RCC 7860 (cell line): ENCODE measurements at regions not wholly inside any gene's neighbourhood (a gene's known extent, or its start where the extent isn't known, plus 50 kb on each side); places are given as distances from the start of the nearest gene placed in this dataset.

ENCODE experiments used
- DNase-seq: peaks from one replicate; pipeline ENCODE4 v3.0.0-alpha.2; 2015; ENCODE audit warnings: low spot score
- FAIRE-seq: peaks from 2 replicates; lab custom pipeline; 2012; peaks lifted over from hg19 to GRCh38; lab: Jason Lieb, UNC

- no peak for DNase-seq
- no peak for FAIRE-seq
Observed at GRCh38 chr3:31047673-31048072, 153.2 kb upstream of the GADL1 start.

DNA sequence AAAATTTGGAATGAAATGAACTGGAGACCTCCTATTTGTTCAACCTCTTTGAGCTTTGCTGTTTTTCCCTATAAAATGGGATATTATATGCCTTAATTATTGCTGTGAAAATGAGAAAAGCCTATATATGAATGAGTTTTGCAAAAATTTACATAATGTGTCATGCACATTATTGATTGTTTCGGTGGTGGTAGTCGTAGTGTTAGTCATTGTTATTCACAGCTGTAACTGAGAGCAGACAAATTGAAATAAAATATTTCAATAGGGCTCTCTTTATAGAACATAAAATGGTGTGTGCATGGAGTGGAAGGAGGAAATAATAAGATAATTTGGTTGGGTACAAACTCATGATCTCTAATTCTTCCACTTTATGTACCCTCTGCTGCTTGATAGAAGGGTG is 153.7 kb upstream of the GADL1 start:
- FAIRE-seq = no peak
- DNase-seq = no peak

DNA sequence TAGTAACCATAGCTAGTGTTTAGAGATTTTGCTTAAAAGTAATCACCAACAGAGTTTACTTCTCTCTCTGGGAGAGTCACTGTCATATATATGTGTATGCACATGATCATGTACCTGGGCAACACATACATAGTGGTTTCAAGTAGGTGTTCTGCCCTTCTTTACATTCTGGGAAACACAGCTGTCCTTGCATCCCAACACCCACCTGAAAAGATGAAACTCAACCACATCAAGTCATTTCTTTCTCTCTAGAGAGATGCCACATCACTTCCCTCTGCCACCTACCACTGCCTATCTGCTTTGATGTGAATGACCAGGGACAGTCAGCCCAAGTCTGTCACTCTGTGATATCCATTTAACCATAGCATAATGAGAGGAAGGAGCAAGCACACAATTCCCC is 155.8 kb upstream of the GADL1 start:
- DNase-seq (no peak), FAIRE-seq (no peak)

GRCh38 chr3:31051226-31051625 is 156.8 kb upstream of the GADL1 start:
- DNase-seq = no peak
- FAIRE-seq = no peak

GRCh38 chr3:31053299-31053698 is 158.8 kb upstream of the GADL1 start:
- DNase-seq (no peak), FAIRE-seq (no peak)

DNA sequence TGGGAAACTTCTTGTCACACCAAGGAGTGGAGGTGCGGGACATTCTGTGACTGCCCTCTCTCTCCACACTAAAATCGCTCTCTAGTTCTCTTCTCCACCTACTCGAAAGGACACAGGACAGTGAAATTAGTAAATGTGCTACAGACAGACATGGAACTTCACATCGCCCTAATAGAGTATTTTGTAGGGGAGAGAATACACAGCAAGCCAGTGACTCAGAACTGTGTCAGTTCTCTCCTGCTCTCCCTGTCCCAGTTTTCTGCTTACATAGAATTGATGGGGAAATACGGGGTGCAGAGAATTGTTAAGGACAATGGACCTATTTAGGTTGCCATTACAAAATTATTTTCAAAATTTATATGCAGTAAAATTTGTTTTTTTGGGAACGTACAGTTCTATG is 159.6 kb upstream of the GADL1 start:
- no peak for FAIRE-seq
- DNase-seq = no peak

DNA sequence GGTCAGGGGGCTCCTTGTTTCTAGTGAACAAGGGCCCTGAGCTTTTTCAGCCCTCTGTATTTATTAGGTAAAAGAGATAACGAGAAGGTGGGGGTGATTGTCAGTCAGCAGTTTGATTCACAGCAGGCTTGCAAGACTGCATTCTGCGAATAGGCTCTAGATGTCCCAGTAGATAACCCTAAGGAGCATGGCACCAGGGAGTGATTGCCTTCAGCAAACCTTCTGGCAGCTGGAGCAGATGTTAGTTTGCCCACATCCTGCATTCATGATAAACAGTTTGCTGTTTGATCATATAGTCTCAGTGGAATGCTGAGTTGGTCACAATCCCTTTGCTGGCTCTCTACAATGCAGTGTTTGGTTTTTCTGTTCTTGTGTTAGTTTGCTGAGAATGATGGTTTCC is 161.3 kb upstream of the GADL1 start:
- no peak for DNase-seq
- FAIRE-seq = no peak

GRCh38 chr3:31057891-31058290 is 163.4 kb upstream of the GADL1 start:
- no peak for FAIRE-seq
- DNase-seq = no peak

DNA sequence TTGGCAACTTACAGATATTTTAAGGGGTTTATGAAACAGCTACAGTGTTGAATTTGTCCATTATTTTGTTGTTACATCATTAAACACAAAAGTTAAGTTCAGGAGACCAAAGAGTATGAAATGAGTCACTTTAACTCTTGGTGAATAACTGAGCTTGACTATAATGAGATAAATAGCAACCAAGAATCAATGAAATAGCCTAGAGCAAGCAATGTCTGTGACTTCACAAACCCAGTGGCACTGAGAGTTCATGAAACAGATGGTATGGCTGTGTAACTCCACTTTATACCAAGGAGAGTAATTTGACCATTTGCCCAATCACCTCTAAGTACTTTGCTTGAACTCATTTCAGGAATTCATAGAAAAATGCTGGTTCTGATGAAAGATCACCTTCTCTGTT is 169.6 kb upstream of the GADL1 start:
- no peak for DNase-seq

DNA sequence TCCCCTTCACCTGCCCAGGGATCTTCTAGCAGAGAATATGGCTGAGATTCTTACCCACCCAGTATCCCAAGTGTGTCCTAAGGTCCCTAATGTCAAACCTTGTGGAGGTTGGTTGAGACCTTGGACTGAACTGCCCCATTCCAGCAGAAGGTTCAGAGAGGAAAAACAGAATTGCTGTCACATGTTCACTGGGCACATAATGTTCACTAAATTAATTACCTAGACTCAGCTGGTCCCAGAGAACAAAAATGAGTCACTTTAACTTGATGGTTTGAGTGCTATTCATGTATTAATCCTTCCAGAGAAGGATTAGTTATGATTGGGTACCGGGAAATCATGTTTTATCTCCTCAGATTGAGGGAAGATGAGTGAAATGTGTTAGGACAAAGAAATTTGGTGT is 171.3 kb upstream of the GADL1 start:
- DNase-seq (no peak), FAIRE-seq (no peak)

More for the DNA sequence above, 169.6 kb upstream of the GADL1 start:
- no peak for FAIRE-seq

DNA sequence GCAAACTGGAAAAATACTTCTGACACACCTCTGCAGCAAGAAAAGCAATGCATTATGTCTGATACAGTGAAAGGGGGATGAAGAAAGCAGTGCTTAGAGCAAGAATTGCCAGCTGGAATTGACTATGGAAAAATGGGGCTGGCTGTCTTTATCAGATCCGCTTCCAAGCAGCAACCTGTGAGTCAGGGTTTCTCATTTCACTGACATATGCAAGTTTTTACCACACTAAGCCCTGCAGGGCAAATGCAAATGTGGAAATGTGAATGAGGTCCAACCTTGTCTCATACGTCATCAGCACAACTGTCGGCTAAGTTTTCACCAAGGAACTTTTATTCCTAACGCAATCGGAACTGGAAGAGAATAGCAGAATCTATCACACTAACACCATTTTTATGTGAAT is 172.5 kb upstream of the GADL1 start:
- FAIRE-seq (no peak), DNase-seq (no peak)

DNA sequence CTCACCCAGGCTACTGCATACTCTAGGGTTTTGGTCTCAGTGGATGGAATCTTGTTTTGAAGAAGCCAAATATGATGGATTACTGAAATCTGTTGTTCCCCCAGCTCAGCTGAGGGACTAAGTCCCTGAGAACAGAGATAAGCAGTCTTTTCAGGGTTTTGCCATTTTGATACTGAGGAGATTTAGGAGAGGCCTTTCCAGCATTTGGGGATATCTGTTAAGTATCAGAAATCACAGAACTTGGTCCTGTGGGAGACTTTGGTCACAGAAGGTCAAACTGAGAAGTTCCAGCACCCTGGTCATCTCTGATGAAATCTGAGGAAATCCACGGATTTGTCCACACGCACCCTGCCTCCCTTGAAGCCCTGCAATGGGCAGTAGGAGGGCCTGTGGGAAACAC is 181.0 kb upstream of the GADL1 start:
- no peak for FAIRE-seq
- no peak for DNase-seq

DNA sequence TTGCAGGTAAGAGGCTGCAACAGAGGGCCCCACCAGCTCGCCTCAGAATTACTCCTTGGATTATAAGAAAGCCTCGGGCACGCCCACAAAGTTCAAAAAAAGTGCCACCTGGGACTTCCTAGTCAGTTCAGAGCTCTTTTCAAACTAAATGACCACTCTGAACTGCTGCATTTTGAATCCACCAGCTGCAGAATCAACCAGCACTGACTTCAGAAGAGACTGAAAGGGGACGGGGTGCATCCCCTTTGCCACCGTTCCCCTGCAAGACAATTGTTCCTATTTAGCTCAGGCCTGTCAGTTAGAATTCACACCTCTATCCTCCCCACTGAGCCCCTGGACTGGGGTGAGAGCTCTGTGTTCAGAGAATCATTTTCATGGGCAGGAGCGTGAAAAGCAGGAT is 181.4 kb upstream of the GADL1 start:
- no peak for FAIRE-seq
- no peak for DNase-seq

DNA sequence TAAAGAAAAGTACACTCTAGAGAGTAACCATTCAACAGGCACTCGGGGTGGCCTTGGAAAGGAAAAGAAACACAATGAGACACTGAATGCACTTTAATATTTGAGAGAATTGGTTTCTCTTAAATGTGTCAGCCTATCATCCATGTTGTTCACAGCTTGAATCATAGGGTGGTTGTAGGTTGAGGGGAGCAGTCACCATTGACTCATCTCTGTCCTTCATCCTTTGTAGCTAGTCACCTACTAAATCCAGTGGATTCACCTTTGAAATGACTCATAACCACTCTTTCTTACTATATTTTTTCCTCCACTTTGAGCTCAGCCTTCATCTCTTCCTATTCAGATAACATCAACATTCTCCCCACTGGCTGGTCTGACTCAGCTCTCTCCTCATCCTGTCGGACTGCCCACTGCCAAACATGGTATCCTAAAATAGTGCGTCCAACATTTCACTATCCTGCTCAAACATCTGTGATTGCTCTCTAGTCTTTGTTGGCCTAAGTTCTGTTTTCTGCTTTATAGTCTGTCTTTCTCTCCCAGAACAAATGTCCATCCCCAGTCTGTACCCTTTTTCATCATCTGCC is 182.7 kb upstream of the GADL1 start:
- peak; percentile 98 for DNase-seq
- FAIRE-seq = peak; percentile 98

DNA sequence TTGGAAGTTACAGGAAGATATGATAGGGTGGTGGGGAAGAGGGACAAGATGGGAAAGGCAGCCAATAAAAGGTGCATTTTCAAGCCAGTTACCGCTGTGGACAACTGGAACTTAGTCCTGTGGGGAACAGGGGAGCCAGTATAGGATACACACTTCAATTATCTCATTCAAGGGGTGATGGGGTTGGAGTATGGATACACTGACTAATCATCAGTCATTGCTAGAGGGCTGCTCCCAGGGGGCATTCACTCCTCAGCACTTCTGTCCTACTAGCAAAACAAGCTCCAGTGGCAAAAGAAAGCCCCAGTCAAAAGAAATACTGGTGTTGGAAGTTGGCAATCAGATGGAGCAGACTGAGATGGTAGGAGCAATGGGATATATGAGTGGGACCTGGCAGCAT is 183.4 kb upstream of the GADL1 start:
- FAIRE-seq = no peak
- DNase-seq = peak; percentile 46

DNA sequence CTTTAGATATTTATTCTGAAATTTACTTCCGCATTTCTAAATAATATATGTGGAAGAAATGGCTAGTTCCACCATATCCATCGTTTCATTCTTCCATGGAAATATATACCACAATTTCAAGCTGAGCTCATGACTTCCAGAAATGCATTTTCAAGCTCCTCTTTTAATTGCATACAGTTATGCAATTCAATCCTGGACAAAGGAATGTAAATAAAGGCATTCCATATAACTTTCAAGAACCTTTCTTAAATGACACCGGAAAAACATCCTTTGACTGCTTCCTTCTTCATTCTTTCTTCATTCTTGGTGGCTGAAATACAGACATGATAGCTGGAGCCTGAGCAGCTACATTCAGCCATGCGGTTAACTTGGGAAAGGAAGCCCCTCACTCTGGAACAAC is 185.2 kb upstream of the GADL1 start:
- no peak for FAIRE-seq
- no peak for DNase-seq

GRCh38 chr3:31081018-31081662 is 186.7 kb upstream of the GADL1 start:
- DNase-seq (no peak), FAIRE-seq (no peak)

DNA sequence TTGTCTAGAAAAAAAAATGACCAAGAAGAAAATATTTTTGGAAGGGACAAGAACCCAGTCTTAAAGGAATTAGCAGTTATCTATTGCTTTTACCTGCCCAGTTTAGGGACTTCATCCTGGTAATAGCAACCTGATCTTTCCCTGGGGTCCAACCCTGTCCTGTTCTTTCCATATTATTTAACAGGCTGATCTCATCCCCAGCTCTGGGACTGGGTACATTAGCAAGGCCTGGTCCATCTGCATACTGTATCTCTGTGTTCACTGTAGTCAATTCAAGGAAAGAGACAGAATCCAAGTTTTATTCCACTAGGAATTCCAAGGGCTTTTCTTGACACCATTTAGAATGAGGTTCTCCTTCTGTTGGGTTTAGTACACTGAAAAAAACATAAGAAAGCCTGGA is 191.7 kb upstream of the GADL1 start:
- FAIRE-seq (no peak), DNase-seq (no peak)

DNA sequence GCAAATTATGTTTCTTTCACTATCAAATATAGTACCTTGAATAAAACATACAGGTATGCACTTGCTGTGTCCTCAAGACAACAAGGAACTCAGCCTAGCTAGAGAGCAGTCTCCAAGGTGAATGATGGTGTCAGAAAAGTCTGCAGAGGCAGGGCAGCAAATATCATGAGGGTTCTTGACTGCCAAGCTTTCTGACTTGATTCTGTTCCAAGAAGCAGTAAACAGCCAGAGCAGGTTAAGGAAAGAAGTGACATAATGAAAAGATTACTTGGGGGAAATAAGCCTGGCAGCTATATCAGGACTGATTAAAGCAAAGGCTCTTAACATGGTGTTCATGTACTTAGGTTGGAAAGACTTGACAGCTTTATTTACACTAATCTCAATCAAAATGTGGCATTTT is 192.2 kb upstream of the GADL1 start:
- DNase-seq (no peak), FAIRE-seq (no peak)

- FAIRE-seq (no peak), DNase-seq (no peak)
Observed at GRCh38 chr3:31091748-31092147, 197.3 kb upstream of the GADL1 start.

DNA sequence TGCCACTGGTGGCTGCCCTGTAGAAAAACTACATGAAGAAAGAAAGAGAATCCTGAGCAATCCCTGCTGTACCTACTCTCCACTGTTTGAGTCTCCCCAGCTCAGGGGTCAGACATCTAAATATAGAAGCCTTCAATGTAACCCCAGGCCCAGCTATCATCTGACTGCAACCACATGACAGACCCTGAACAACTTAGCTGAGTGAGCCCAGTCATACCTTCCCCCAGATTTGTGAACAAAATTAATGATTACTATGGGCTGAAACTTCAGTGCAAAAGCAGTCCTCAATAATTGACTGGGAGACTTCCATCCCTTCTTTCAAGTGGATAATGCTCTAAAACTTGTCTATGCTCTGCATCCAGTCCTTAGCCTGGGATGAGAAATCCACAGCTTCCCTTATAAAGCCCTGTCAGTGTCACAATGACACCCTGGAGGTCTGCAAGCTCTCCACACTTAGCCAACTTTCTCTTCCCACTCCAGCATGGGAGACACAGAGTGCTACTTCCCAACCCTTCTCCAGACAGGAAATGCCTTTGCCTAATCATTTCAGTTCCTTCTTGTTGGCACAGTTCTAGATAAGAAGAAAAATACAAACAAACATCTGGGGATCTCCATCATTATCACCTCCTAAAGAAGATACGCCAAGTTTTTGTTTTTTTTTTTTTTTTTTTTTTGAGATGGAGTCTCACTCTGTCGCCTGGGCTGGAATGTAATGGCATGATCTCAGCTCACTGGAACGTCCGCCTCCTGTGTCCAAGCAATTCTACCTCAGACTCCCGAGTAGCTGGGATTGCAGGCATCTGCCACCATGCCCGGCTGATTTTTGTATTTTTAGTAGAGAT is 198.5 kb upstream of the GADL1 start:
- DNase-seq (peak; percentile 18), FAIRE-seq (no peak)

DNA sequence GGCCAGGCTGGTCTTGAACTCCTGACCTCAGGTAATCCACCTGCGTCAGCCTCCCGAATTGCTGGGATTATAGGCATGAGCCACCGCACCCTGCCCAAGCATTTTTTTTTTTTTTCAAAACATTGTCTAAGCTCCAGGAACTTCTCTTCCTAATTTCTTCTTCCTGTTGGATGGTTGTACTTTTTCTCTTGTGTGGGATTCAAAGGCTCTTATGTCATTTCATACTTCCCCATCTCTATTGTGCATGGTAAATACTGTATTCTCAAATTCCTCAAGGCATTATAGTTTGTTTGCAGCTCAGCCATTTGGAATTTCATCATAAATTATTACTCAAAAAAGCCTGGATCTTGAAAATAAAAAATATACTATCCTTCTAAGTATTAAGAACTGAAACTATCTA is 199.1 kb upstream of the GADL1 start:
- DNase-seq = no peak
- no peak for FAIRE-seq
